OCI-LY7 (cell line): ENCODE measurements at regions not wholly inside any gene's neighbourhood (a gene's known extent, or its start where the extent isn't known, plus 50 kb on each side); places are given as distances from the start of the nearest gene placed in this dataset.

Experiments
- CTCF ChIP-seq: fragments of 200-600 bp; sonication (generic); conservative IDR thresholded peaks from 2 replicates; pipeline ENCODE4 v1.5.1; 2014; ENCODE audit warnings: mild to moderate bottlenecking, antibody characterized with exemption, low read length, moderate library complexity, mixed read lengths
- EZH2phosphoT487 ChIP-seq: fragments of 200-600 bp; sonication (generic); IDR thresholded peaks from 2 replicates; pipeline ENCODE4 v1.6.1; 2018; ENCODE audit warnings: low read depth, borderline replicate concordance, mild to moderate bottlenecking, mixed run types, antibody characterized with exemption, low read length, moderate library complexity, mixed read lengths

- no peak for TF ChIP-seq CTCF
- no peak for TF ChIP-seq EZH2phosphoT487
These were observed 2554.8 kb downstream of the PCDH9 start for GRCh38 chr13:64675255-64675892.
